Fibroblast of peridontal ligament (primary cell): ENCODE measurements at regions not wholly inside any gene's neighbourhood (a gene's known extent, or its start where the extent isn't known, plus 50 kb on each side); places are given as distances from the start of the nearest gene placed in this dataset.

Source experiments
- DNase-seq: peaks from one replicate; pipeline ENCODE4 v3.0.0-alpha.2; 2010; ENCODE audit errors: extremely low read depth

DNA sequence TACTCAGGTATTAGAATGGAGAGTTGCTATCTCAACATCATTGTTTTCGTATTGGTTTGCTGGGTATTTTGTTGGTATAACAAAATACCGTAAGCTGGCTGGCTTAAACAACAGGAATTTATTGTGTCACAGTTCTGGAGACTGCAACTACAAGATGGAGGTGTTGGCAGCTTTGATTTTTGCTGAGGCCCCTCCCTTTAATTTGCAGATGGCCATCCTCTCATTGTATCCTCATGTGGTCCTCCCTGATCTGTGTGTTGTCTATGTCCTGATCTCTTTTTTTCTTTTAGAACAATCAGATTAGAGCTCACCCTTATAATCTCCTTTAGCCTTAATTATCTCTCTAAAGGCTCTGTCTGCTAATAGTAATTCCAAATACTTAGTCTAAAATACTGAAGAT, 299.8 kb upstream of the GOLIM4 start:
- no peak for DNase-seq

GRCh38 chr3:168394439-168394838, 298.7 kb upstream of the GOLIM4 start:
- no peak for DNase-seq

- DNase-seq, result no peak
Observed at GRCh38 chr3:168386301-168386700, 290.6 kb upstream of the GOLIM4 start.

DNA sequence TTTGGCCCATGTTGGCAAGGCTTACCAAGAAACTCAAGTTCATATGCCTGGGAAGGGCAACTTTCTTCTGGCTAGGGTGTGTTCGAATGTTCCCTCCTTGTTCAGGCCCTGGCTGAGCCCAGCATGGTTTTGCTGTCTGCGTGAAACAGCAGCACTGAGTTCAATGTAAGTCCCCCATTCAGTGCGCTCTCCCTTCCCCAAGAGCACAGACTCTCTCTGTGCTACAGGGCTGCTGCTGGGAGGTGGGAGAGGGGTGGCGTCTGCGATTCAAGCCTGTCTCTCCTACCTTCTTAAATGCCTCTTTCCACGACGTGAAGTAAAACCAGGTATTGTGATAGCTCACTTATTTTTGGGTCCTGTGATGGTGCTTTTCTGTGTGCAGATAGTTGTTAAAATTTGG, 289.3 kb upstream of the GOLIM4 start:
- DNase-seq, result no peak

GRCh38 chr3:168383573-168383972, 287.8 kb upstream of the GOLIM4 start:
- no peak for DNase-seq

GRCh38 chr3:168371846-168372245, 276.1 kb upstream of the GOLIM4 start:
- DNase-seq, result no peak

GRCh38 chr3:168364967-168365366, 269.2 kb upstream of the GOLIM4 start:
- no peak for DNase-seq

DNA sequence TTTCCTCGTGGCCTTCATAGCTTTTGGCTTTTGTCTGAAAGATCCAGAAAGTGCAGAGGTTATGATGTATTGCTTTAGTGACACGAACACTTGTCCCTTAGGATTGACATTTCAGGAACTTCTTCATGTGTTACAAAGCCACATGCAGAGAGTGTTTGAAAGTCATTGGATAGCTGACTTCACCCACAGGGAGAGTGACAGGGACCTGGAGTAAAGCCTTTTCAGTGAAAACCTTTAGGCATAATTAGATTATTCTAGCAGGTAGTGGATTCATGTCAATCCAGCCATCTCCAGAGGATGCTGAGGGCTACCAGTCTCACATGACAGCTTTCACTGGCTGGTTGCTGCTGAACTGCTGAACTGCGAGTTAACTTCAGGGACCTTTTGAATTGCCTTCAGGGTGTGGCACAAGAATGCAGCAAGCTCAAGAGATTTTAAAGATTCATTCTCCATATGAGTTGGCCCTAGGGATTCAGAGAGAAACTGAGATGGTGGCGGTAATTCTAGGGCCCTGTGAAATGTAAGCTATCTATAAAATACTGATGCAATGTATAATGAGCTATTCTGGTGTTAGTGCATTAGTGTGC, 267.0 kb upstream of the GOLIM4 start:
- no peak for DNase-seq

- no peak for DNase-seq
Observed at GRCh38 chr3:168362156-168362555, 266.4 kb upstream of the GOLIM4 start.

- DNase-seq, result no peak
Observed at GRCh38 chr3:168360993-168361392, 265.3 kb upstream of the GOLIM4 start.

- no peak for DNase-seq
Observed at GRCh38 chr3:168342946-168343850, 247.5 kb upstream of the GOLIM4 start.

DNA sequence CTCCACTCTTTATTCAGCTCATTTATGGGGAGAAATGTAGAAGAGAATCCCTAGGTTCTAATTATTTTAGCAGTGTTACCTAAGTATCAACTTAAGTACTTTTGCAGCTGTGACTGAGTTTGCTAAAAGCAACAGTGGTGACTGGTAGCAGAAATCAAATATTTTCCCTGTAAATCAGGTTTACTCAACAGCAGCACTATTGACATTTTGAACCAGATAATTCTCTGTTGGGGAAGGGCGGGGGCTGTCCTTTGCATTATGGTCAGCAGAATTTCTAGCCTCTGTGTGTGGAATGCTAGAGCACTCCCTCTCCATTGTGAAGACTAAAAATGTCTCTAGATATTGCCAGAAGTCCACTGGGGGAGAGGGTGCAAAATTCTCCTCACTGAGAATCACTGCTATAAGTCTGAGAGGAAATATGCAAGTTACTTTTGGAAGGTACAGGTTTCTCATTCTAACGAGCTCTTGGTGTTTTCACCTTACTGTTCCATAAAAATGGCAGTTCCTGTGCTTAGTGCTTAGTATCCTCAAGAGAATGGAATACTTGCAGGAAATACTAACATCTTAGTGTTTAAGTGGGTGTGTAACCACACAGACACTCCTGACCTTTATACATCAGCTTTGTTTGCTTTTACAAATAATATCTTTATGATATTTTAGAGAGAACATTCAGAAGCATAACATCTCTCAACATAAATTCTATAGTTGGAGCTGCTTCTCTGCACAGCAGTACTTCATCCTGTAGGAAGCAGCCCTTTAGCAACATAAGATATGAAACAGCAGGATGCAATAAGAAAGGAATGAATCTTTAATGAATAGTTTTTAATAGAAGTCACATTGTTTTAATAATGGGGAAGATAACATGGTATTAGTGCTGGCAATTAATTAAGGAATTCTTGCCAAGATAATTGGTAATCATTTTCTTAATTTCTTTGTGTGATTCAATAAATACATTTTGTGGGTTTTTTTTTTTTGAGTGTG, 246.5 kb upstream of the GOLIM4 start:
- DNase-seq, result no peak

DNA sequence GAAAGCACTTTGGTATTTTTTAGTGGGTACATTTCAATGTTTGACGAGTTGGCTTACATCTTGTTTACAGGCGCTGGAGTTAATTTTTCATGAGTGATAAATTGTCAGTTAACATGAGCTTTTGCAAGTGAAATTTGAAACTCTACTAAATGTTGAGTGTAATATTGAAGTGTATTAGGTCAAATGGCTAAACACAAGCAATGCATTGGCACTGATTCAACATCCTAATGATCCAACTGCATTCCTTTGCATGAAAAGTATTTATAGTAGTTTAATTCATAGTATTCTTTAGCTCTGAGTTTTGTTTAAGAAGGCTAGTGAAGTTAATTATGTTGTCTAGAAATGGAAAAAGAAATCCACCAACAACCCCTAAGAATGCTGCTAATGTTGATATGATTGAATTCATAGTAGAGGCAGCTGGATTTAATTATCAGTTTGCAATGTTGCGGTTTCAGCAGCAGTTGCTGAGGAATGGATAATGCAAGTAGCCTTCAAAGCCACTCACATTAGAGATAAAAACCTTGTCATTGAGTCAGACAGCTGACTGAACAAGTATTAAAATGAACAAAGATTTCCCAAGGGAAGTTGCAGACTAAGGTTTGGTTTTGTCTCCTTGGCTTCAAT, 245.6 kb upstream of the GOLIM4 start:
- DNase-seq, result peak; percentile 34

DNA sequence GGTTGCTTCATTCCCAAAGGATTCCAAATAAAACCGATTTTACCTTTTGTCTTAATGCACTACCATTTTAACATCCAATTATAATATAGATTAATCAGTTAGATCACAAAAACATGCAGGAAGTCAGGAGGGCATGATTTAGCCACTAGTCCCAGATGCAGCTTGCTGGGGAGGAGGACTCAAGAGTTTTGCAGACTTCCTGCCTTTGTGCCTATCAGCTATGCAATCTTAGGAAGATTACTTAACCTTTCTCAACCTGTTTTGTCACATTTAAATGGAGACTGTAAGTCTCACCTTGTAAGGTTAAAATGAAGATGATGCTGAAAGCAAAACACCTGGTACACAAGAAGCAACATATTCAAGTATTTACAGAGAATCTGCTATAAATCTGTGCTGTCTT, 242.4 kb upstream of the GOLIM4 start:
- no peak for DNase-seq

- DNase-seq, result no peak
Observed at GRCh38 chr3:168336276-168336675, 240.6 kb upstream of the GOLIM4 start.

DNA sequence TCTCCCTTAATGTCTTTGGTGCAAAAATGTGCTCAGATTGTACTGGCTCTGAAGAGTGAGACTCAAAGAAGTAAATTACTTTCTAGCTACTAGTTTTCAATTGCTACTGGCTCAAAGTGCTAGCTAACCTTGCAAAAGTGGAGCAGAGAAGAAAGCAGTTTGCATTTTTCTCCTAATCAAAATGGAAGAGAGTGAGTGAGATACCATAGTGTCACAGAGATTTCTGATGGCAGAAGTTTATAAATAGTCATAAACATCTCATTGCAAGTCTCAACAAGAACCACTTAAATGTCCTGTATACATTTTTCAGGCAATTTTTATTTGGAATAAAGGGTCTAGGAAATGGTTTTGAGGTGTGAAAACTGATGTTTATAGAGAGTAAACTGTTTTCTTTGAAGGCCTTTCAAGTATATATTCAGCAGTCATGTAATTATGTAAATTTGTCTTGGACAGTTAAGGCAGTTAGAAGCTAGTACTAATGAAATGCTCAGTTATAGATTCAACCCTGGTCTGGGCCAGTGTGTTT, 237.7 kb upstream of the GOLIM4 start:
- DNase-seq, result no peak

DNA sequence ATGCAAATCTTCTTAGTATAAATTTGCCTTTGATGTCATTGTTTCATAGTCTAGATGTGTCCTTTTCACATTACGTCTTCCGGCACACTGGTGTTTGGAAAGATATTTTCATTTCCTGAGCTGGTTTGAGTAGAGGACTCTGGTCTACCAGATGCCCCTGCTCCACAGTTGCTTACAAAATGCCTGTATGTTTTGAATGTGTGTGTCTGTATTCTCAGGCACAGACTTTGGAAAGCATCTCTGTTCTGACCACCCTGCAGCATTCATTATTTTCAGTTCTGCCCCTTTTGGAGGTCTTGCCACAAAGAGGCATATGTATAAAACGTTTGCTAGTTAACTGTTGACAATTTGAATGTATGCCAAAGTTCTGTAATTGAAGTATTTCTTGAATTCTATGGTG, 236.0 kb upstream of the GOLIM4 start:
- DNase-seq, result no peak

GRCh38 chr3:168330983-168331382, 235.3 kb upstream of the GOLIM4 start:
- no peak for DNase-seq

DNA sequence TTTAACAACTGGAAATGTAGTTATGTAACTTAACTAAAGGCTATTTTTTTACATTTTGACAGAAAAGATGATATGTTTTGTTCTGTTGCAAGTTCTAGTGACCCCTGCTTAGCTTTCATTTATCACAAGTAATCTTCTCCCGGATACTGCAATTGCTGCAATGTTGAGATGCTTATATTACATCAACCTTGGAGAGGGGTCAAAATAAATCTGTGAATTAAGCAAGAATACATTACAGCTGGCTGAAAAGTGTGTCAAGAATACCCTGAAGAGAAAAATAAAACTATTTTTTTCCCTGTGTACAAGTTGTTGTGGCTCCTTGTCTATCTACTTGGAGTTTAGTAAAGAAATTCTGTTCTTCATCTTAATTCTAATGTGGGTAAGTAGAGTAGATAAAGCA, 232.1 kb upstream of the GOLIM4 start:
- DNase-seq, result no peak

DNA sequence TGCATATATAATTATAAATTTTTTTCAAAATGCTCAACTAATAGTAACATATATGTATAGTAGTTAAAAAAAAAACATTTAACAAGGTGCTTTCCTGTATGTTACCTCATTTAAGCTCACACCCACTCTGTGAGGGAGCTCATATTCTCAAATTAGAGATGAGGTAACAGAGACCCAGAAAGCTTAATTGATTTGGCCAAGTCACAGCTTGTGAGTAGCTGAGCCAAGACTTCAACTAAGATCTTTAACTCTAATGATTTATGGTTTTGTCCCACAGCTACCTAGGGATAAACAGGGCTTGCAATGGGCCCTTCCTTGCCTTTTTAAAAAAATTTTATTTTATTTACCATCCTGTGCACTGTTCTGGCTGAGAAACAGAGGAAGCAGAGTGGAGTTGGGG, 230.0 kb upstream of the GOLIM4 start:
- DNase-seq, result no peak

DNA sequence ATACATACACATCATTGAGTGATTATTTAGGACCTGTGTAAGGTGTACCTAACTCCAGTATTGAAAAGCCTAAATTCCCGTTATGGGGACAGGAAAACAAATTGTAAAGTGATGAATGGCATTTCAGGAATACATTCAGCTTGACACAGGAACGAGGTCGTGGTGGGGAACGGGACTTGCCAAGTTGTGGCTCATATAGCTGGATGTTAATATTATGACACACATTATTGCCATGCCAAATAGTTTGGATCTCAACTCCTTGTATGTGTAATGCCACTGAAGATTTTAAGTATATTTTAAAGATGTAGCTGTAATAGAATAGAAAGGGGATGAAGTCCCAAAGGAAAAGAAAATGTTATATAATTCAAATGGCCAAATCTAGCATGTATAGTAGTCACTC, 227.2 kb upstream of the GOLIM4 start:
- DNase-seq, result no peak

DNA sequence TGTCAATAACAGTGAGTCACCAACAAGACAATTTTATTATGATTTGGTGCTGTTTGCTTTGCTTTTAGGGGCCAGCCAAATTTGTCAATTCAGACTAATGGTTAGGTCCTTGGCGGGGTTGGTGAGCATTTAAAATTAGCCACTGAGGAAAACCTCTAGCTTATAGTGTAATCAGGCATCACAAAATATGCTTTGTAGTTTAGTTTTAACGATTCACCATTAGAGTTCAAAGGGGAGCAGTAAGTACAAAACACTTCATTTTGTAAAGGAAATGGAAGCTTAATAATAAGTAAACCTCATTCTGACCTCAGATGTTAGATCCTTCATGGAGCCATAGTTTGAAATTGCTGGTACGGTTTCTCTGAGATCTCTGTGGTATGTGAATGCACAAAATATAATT, 218.4 kb upstream of the GOLIM4 start:
- DNase-seq, result no peak
